Neural cell (in vitro differentiated cells): ENCODE measurements at regions not wholly inside any gene's neighbourhood (a gene's known extent, or its start where the extent isn't known, plus 50 kb on each side); places are given as distances from the start of the nearest gene placed in this dataset.

Source experiments
- CTCF ChIP-seq: fragments of 450-650 bp; IDR thresholded peaks from 2 replicates; pipeline ENCODE4 v1.5.1; 2014; ENCODE audit warnings: antibody characterized with exemption, mild to moderate bottlenecking, moderate library complexity; ENCODE audit not compliant: poor library complexity, severe bottlenecking
- EZH2 ChIP-seq: fragments of 200-600, 300-800 bp; shearing (Covaris generic), sonication (generic); IDR thresholded peaks from 2 replicates; pipeline ENCODE4 v1.6.1; 2014; ENCODE audit warnings: antibody characterized with exemption, low read length, borderline replicate concordance, mild to moderate bottlenecking; ENCODE audit not compliant: insufficient read depth, poor library complexity, severe bottlenecking
- SMC3 ChIP-seq: fragments of 450-650 bp; conservative IDR thresholded peaks from 2 replicates; pipeline ENCODE4 v1.6.1; 2014; ENCODE audit warnings: antibody characterized with exemption, mild to moderate bottlenecking, moderate library complexity; ENCODE audit not compliant: poor library complexity

GRCh38 chr4:62439051-62439450 is 1238.9 kb downstream of the ADGRL3 start:
- TF ChIP-seq CTCF (no peak), SMC3 (no peak), EZH2 (no peak)
